ENCODE measurements at regions not wholly inside any gene's neighbourhood (a gene's known extent, or its start where the extent isn't known, plus 50 kb on each side); places are given as distances from the start of the nearest gene placed in this dataset.
"Not testable (repeated sequence)": the region's sequence is repeated elsewhere in the genome, so short reads cannot be mapped to it uniquely, and the experiment has no call there.

DNA sequence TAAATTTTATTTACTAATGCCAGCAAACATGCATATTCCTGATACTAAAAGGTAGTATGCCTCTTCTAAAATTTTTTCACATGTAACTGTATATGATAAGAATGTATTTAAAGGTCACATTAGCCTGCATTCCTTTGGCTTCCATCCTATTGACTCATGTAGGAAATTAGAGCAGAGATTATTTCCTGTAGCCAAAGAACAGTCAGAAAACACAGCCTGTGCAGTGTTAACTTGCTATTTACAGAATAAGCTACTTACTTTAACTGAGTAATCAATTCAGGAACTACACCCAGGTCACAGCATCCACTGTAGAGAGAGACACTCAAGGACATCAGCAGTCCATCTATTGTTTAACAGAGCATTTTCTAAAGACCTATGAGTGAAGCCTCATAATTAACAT, 154.5 kb upstream of the ADGRL4 start:
- ATAC-seq = no peak
- H3K27me3 Mint-ChIP-seq = no peaks in the 10 kb centered on the region
- no peak overlapping the region for H3K27ac Mint-ChIP-seq
- peaks cover 4% of the 10 kb centered on the region for H3K9me3 Mint-ChIP-seq (ENCODE audit: low read depth)
- no peaks in the 10 kb centered on the region for H3K36me3 Mint-ChIP-seq
- DNase-seq = no peak
- no peaks in the 10 kb centered on the region for H3K4me1 Mint-ChIP-seq
- H3K4me3 Mint-ChIP-seq = no peak overlapping the region
- CTCF ChIA-PET = no interaction called here

DNA sequence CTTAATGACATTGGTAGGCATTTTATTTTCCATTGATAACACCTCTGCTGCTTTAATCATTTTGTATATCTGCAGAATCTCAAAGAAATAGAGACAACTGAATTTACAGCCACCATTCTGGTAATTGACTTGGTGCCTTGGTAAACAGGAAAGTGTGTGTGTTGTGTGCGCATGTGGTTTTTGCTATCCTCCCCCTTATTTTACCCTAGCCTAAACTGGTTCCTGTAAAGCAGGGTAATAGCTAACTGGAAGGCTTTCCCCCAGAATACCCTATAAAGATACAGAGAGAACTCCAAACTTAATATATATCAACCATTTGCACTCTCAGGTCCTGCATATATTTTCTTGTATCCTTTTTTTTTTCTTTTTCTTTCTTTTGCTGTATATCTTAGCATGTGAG, 149.5 kb upstream of the ADGRL4 start:
- ATAC-seq = no peak
- CTCF ChIA-PET = no interaction called here
- no peaks in the 10 kb centered on the region for H3K4me1 Mint-ChIP-seq
- H3K27me3 Mint-ChIP-seq = no peaks in the 10 kb centered on the region
- H3K27ac Mint-ChIP-seq = no peak overlapping the region
- no peaks in the 10 kb centered on the region for H3K9me3 Mint-ChIP-seq (ENCODE audit: low read depth)
- no peak for DNase-seq
- H3K4me3 Mint-ChIP-seq = no peak overlapping the region
- no peaks in the 10 kb centered on the region for H3K36me3 Mint-ChIP-seq

DNA sequence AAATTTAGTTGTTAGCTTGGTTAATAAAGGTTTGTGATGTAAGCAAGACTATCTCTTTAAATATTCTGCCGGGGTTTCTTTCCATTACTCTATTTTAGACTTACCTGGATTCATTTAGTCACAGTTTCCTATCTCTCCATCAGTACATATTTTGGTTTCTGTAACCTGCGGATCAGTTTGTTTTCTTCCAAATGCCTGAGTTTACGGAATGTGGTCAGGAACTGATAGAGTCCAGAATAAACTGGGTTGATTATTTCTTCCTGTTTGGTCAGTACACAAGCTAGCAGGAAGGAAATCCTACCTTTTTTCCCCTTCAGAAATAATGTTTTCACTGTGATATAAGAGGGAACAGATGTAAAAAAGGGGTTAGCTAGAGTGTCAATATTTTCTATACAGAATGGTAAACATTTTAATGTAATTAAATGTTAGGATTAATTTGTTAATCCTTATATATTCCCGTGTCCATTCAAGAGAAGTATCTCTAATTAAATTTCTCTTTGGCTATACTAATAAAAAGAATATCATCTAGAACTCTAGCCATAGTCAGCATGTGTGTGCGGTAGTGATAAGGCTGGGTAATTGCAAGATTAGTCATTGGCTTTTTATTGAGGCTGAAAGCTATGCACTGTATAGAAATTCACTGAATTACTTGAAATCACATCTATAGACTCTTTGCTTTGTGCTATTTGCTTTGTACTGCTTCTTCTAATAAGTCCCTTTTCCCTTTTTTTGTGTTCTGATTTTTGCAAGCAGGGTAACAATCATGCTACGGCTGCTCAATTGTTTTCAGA, 144.7 kb upstream of the ADGRL4 start:
- H3K27me3 Mint-ChIP-seq = no peaks in the 10 kb centered on the region
- H3K27ac Mint-ChIP-seq = no peak overlapping the region
- H3K9me3 Mint-ChIP-seq (ENCODE audit: low read depth) = no peaks in the 10 kb centered on the region
- no peak overlapping the region for H3K4me3 Mint-ChIP-seq
- ATAC-seq = no peak
- no peak for DNase-seq
- no peaks in the 10 kb centered on the region for H3K4me1 Mint-ChIP-seq
- CTCF ChIA-PET = no interaction called here
- H3K36me3 Mint-ChIP-seq = no peaks in the 10 kb centered on the region

DNA sequence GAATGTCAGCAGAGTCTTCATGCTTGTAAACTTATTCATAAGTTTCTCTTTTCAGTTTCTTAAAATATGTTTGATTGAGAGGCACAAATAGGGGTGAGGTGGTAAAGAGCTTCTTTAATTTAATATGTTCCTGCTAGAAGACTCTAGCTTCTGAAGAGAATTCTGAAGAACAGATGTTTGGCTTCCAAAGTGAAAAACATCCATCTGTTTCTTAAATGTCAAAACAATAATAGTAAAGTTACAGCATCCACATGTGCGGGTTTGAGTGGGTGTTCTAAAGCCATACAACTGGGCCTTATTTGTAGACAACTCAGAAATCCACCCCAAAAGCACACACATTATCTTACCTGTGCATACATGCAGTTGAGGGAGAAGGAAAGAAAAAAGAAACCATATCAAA, 144.0 kb upstream of the ADGRL4 start:
- no peaks in the 10 kb centered on the region for H3K9me3 Mint-ChIP-seq (ENCODE audit: low read depth)
- no peak overlapping the region for H3K4me3 Mint-ChIP-seq
- H3K27me3 Mint-ChIP-seq = no peaks in the 10 kb centered on the region
- ATAC-seq (no peak), DNase-seq (no peak)
- H3K4me1 Mint-ChIP-seq = no peaks in the 10 kb centered on the region
- H3K27ac Mint-ChIP-seq = no peak overlapping the region
- CTCF ChIA-PET = no interaction called here
- no peaks in the 10 kb centered on the region for H3K36me3 Mint-ChIP-seq

DNA sequence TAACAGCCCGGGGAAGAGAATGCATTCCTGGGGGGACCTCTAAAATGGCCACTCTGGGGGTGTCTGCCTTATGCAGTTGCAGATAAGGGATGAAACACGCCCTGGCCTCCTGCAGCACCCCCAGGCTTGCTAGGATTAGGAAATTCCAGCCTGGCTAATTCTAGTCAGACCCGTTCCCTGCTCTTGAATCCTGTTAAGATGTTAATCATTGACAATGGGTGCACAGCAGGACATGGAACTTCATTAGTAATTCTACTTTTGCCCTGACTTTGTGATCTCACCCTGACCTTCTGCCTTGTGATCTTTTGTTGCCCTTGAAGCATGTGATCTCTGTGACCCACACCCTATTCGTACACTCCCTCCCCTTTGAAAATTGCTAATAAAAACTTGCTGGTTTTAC, 131.7 kb upstream of the ADGRL4 start:
- H3K4me3 Mint-ChIP-seq, H3K36me3 Mint-ChIP-seq: not testable (repeated sequence)

DNA sequence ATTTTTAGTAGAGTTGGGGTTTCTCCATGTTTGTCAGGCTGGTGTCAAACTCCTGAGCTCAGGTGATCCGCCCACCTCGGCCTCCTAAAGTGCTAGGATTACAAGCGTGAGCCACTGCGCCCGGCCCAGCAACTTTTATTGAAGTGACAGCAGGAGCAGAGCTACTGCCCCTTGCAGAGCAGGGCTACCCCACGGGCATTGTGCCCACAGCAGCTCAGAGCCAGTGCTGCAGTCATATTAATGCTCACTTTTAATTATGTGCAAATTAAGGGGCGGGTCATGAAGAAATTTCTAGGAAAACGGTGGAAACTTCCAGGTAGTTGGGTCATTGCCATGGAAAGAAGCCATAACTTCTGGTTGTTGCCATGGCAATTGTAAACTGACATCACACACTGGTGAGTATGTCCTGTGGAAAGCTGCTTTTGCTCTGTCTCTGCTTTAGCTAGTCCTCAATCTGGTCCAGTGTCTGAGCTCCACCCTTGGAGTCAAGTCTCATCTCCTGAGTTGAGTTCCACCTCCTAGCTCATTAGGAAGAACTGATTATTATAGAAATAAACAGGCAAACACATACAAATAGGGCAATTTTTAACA, 127.3 kb upstream of the ADGRL4 start:
- no peak overlapping the region for H3K4me3 Mint-ChIP-seq
- H3K27me3 Mint-ChIP-seq = no peaks in the 10 kb centered on the region
- CTCF ChIA-PET = no interaction called here
- no peak for DNase-seq
- no peaks in the 10 kb centered on the region for H3K36me3 Mint-ChIP-seq
- H3K9me3 Mint-ChIP-seq (ENCODE audit: low read depth) = peaks cover 4% of the 10 kb centered on the region
- no peak overlapping the region for H3K27ac Mint-ChIP-seq
- no peak for ATAC-seq
- no peaks in the 10 kb centered on the region for H3K4me1 Mint-ChIP-seq

More for the DNA sequence above, 131.7 kb upstream of the ADGRL4 start:
- H3K4me1 Mint-ChIP-seq; DNase-seq; CTCF ChIA-PET; H3K27ac Mint-ChIP-seq; ATAC-seq; H3K9me3 Mint-ChIP-seq (ENCODE audit: low read depth); H3K27me3 Mint-ChIP-seq: not testable (repeated sequence)

DNA sequence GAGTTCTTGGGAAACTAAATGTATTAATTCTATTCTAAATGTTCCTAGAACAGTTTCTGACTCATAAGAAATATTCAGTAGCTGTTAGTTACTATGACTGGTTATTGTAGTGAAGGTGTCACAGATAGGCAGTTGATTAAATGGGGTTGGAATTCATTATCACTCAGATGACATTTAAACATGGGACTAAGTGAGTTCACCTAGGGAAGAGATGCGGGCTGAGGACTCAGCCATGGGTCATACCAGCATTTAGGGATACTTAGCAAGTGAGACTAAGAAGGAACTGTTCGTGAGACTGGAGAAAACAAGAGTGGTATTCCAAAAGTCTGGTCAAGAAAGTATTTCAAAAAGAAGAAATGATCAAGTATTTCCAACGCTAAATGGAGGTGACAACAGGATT, 125.1 kb upstream of the ADGRL4 start:
- H3K36me3 Mint-ChIP-seq = no peaks in the 10 kb centered on the region
- H3K4me3 Mint-ChIP-seq = no peak overlapping the region
- H3K27me3 Mint-ChIP-seq = no peaks in the 10 kb centered on the region
- no peak for DNase-seq
- no peak overlapping the region for H3K27ac Mint-ChIP-seq
- CTCF ChIA-PET = no interaction called here
- H3K9me3 Mint-ChIP-seq (ENCODE audit: low read depth) = peaks cover 4% of the 10 kb centered on the region
- no peak for ATAC-seq
- no peaks in the 10 kb centered on the region for H3K4me1 Mint-ChIP-seq

DNA sequence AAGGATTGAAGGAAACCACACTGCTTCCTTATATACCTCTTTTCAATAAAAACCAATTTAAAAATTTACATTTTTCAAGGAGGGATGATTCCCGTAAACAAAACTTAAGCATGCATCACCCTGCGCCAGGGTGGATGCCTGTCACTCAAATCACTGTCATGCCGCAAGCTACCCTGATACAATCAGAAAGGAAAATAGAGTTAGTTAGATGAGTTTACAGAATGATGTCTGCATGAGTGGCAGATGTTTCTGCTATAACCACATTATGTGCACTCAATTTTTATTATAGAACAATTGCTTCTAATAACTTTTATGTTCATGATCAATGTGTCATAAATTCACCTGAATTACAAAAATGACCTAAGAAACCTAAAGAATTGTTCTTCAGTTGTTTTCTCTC, 123.4 kb upstream of the ADGRL4 start:
- ATAC-seq (no peak), DNase-seq (no peak)
- no peaks in the 10 kb centered on the region for H3K4me1 Mint-ChIP-seq
- H3K36me3 Mint-ChIP-seq = no peaks in the 10 kb centered on the region
- no peak overlapping the region for H3K27ac Mint-ChIP-seq
- H3K4me3 Mint-ChIP-seq = no peak overlapping the region
- H3K9me3 Mint-ChIP-seq (ENCODE audit: low read depth) = peaks cover 4% of the 10 kb centered on the region
- CTCF ChIA-PET = no interaction called here
- H3K27me3 Mint-ChIP-seq = no peaks in the 10 kb centered on the region

DNA sequence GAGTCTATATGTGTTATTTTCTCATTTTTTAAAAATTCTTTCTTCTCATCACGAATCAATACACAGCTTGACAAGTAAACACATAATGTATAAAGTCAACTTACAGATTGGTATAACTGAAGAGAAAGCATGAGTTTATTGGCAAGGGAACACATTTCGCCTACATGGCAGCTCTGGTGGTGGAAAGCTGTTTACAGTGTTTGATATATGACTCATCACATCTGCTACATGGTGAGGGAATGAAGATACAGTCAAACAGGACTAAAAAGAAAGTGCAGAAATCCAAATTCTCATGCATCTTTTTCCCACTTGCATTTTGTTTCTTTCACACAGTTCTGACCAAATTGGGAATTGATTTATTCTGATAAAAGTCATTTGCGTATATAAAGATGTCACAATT, 122.2 kb upstream of the ADGRL4 start:
- peaks cover 4% of the 10 kb centered on the region for H3K9me3 Mint-ChIP-seq (ENCODE audit: low read depth)
- H3K4me3 Mint-ChIP-seq = no peak overlapping the region
- CTCF ChIA-PET = interaction anchor here (0.6 kb wide), 1 partner anchor 12 kb away, joined by 3 read pairs; no protein-coding TSS in a partner anchor
- ATAC-seq (no peak), DNase-seq (no peak)
- no peak overlapping the region for H3K27ac Mint-ChIP-seq
- H3K27me3 Mint-ChIP-seq = no peaks in the 10 kb centered on the region
- H3K36me3 Mint-ChIP-seq = no peaks in the 10 kb centered on the region
- H3K4me1 Mint-ChIP-seq = no peaks in the 10 kb centered on the region

DNA sequence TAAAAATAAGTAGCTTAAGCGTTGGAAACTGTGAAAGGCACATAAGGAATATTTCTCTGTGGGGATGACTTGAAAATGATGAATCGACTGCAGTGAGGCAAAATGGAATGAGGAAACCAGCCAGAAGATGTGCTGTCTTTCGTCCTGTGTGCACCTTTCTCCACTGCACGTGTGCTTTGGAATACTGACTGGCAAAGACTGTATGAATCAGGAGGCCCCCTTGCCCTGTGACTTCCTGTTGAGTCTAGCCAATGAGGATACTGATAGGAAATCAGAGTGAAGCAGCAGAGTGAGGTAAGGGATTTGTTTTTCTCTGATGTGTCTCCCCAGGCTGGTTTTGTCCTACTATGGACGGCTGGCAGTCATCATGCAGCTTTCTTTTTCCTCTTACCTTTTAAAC, 118.2 kb upstream of the ADGRL4 start:
- Mint-ChIP-seq H3K9me3 (ENCODE audit: low read depth) (peaks cover 2% of the 10 kb centered on the region), H3K4me3 (no peak overlapping the region), H3K27me3 (no peaks in the 10 kb centered on the region), H3K4me1 (no peaks in the 10 kb centered on the region), H3K27ac (no peak overlapping the region), H3K36me3 (no peaks in the 10 kb centered on the region)
- CTCF ChIA-PET = no interaction called here
- ATAC-seq = no peak
- DNase-seq = no peak

DNA sequence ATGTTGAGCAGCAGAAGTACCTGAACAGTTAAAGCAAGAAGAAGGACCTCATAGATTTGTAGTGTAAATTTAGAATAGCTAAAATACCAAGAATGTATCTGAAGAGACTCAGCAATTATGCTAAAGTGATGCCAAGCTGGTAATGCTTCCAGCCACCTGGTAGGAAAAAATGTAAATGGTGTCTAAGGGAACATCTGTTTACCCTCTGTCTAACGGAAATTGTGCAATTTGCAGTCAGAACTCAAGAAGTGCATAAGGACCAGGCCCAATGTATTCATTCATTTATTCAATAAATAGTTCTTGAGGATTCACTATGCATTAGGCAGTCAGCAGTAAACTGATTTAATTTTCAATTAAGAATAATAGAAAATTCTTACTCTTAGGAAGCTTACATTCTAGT, 116.0 kb upstream of the ADGRL4 start:
- no peak overlapping the region for H3K4me3 Mint-ChIP-seq
- H3K36me3 Mint-ChIP-seq = no peaks in the 10 kb centered on the region
- no peak for DNase-seq
- no peak overlapping the region for H3K27ac Mint-ChIP-seq
- H3K9me3 Mint-ChIP-seq (ENCODE audit: low read depth) = peaks cover 2% of the 10 kb centered on the region
- no peak for ATAC-seq
- no peaks in the 10 kb centered on the region for H3K27me3 Mint-ChIP-seq
- CTCF ChIA-PET = no interaction called here
- H3K4me1 Mint-ChIP-seq = no peaks in the 10 kb centered on the region

DNA sequence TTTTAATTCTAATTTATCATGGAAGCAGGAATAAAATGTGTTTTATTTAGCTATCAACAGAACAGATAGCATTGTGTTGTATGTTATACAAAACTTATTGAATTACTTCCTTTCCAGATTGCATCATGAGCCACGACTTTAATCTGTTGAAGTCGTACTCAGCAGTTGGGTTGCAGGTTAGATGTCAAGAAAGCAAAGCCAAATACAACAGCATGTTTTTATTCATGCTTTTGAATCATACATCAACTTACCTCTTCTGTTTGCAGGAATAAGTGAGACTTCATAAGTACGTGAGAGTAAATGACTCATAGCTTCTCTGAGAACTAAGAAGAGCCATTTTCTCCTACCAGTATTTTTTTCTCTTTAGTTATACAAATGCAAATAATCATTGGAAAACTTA, 110.8 kb upstream of the ADGRL4 start:
- Mint-ChIP-seq H3K27me3 (no peaks in the 10 kb centered on the region), H3K36me3 (no peaks in the 10 kb centered on the region), H3K9me3 (ENCODE audit: low read depth) (peaks cover 2% of the 10 kb centered on the region), H3K4me1 (no peaks in the 10 kb centered on the region), H3K4me3 (no peak overlapping the region), H3K27ac (no peak overlapping the region)
- ATAC-seq = no peak
- CTCF ChIA-PET = no interaction called here
- DNase-seq = no peak

DNA sequence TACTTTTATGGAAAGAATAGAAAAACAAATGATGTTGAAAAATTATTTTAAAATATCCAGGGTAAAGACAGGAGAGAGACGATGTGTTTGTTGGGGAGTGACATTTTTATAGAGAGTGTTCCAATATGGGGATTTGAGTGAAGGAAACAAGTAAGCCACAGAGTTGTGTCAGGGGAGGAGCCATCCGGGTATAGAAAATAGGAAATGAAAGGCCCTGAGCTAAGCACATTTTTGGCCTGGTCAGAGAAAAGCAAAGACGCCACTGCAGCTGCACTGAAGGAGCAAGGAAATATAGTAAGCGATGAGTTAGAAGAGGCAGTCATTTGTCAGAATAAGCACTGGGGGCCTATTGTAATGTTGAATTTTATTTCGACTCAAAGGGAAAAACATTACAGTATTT, 107.3 kb upstream of the ADGRL4 start:
- CTCF ChIA-PET = no interaction called here
- Mint-ChIP-seq H3K27ac (no peak overlapping the region), H3K27me3 (no peaks in the 10 kb centered on the region), H3K36me3 (no peaks in the 10 kb centered on the region), H3K4me3 (no peak overlapping the region), H3K4me1 (no peaks in the 10 kb centered on the region), H3K9me3 (ENCODE audit: low read depth) (no peaks in the 10 kb centered on the region)
- ATAC-seq (no peak), DNase-seq (no peak)

DNA sequence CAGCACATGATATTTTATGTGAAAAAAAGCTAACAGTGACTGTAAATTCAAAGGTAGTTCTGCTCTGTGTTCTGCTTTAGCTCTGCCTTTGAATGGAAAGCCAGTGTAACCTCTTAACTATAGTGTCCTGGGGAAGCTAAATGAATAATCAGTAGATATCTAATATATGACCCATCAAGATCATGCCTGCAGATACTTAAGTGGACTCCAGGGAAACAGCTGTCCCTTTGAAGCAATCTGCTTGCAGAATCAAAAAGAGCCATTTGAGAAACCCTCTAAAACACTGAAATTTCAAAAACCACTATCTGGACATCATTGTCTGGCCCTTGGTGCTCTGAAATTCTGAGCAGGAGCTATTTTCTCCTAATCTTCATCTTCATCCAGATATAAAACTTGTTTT, 104.2 kb upstream of the ADGRL4 start:
- H3K4me1 Mint-ChIP-seq = no peaks in the 10 kb centered on the region
- no peaks in the 10 kb centered on the region for H3K27me3 Mint-ChIP-seq
- H3K36me3 Mint-ChIP-seq = no peaks in the 10 kb centered on the region
- ATAC-seq (no peak), DNase-seq (no peak)
- H3K9me3 Mint-ChIP-seq (ENCODE audit: low read depth) = no peaks in the 10 kb centered on the region
- H3K4me3 Mint-ChIP-seq = no peak overlapping the region
- H3K27ac Mint-ChIP-seq = no peak overlapping the region
- CTCF ChIA-PET = no interaction called here

All from activated CD8-positive, alpha-beta memory T cell treated with anti-CD3 and anti-CD28 coated beads, Interleukin-2, amount 10 ng/mL, durations not matched to agents 7 days and 5 days (primary cell).